NCI-H2029 treated with DMSO at 0.1 percent for 48 hours (cell line): ENCODE measurements at regions not wholly inside any gene's neighbourhood (a gene's known extent, or its start where the extent isn't known, plus 50 kb on each side); places are given as distances from the start of the nearest gene placed in this dataset.

Source experiments
- DNase-seq: peaks from one replicate; lab custom pipeline; 2025; lab: John Stamatoyannopoulos, UW

DNA sequence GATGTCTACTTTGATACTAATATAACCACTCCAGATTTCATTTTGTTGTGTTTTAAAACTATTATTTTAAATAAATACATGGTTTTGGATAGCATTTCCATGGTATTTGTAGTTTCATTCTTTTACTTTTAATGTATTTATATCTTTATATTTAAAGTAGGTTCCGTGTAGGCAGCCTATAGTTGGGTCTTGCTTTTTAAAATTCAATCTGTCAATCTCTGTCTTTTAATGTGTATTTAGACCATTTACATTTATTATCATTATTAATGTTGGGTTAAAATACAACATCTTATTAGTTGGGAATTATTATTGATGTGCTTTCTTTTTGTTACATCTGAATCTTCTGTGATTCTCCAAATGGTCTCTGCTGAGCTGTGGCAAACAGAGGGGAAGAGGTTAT lies 412.1 kb downstream of the NPIPA7 start:
- DNase-seq = no peak

DNA sequence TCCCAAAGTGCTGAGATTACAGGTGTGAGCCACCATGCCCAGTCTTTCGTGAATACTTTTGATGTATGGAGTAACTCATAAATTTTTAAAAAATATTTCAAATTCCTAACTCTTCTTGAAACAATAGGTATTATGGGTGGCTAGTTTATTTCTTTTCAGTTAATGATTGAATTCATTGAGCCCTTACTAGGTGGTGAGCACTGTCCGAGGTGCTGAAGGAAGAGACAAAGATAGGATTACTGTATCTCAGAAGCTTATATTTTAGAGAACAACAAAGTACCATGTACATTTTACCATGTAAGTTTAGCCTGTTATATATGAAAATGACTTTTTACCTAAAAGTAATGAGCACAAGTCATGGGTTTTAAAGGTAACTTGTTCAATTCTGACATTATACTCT lies 418.3 kb downstream of the NPIPA7 start:
- DNase-seq = no peak

DNA sequence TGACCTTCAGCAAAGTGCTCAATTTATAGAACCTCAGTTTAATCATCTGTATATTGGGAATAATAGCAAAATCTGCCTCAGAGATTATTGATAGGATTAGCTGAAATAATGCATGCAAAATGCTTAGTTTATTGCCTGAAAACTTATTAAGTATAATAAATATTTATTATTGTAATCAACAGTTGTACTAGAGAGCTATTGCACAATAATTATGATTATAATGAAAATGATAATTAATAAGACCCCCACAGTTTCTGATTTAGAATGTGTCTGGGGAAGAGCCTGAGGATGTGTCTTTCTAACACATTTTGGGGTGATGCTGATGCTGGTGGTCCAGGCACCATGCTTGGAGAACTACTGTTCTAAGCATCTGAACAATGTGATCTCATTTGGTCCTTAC lies 419.6 kb downstream of the NPIPA7 start:
- DNase-seq = no peak

DNA sequence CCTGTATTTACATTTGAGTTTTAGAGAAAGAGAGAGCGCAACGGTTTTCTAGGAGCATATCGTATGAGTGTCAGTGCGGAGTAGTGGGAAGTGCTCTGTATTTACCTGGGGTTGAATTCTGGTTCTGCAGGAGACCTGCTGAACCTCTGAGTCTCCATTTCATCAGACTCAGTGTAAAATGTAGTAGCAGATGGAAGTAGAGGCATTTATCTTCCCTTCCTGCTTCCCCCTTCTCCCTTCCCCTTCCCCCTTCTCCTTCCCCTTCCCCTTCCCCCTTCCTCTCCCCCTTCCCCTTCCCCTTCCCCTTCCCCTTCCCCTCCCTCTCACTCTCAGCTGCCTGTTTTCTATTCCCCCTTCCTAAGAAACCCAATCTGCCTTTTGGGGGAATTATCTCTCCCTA lies 426.9 kb downstream of the NPIPA7 start:
- DNase-seq = no peak

DNA sequence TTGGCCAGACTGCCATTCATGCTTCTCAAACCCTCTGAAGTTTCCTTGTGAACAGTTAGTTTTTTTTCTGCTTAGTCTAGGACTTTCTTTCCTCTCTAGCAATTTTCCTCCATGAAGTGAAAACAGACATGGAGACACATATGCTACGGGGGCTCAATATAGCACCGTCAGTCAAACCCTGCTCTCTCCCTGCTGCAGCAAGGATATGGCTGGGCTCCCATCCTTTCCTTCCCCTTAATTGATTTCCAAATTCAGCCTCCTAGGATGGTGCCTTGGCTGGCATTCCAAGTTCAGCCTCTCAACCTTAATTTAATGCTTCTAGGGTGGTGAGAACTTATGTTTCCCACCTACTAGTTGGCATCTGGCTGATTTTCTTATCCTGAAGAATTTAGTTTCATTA lies 436.7 kb downstream of the NPIPA7 start:
- DNase-seq = no peak

DNA sequence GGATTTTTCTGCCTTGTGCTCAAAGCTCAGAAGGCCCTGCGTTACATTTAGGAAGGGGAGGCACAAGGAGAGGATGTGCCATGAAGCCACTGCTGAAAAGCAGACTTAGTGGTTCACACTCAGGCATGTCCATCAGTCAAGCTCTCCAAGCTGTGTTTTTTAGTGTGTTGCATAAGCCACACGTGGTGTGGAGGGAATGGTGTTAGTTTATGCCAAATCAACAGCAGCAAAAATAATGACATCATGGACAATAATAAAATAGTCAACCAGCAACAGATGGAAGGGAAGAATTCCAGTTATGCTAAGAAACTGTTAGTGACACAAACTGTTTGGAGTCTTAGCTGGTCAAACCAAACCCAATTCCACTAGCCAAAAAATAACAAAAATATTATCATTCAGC lies 438.3 kb downstream of the NPIPA7 start:
- no peak for DNase-seq

DNA sequence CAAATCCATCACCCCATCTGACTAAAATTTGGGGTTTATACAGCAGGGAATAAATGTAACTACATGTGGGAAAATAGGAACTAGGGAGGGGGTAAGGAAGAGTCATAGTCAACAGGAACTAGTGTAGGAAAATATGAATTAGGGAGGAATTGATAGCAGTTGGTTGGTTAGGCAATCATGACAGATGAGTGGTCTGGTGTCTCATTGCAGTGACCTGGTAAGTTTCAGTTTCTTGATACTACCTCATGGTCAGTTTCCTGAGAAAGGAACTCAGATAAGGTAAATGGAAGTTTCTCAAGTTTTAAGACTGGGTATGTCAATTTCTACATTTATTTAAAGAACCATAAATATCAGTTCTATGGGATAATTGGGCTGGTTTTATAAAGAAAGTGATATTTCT lies 442.3 kb downstream of the NPIPA7 start:
- no peak for DNase-seq

DNA sequence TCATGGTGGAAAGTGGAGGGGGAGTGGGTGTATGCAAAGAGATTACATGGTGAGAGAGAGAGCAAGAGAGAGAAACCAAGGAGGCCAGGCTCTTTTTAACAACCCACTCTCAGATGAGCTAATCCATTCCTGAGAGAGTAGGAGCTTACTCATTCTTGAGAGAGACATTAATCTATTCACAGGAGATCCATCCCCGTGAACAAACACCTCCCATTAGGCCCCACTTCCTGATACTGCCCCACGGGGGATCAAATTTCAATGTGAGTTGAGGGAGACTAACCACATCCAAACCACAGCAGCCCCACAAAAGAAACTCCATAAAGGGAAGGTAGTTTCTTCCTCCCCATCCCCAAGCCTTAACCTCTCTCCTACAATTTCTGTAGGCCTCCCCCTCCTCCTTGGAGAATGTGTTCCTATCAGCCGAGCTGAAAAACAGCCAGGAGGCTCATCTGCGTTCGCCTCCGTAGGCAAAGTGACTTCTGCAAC lies 450.0 kb downstream of the NPIPA7 start:
- no peak for DNase-seq

DNA sequence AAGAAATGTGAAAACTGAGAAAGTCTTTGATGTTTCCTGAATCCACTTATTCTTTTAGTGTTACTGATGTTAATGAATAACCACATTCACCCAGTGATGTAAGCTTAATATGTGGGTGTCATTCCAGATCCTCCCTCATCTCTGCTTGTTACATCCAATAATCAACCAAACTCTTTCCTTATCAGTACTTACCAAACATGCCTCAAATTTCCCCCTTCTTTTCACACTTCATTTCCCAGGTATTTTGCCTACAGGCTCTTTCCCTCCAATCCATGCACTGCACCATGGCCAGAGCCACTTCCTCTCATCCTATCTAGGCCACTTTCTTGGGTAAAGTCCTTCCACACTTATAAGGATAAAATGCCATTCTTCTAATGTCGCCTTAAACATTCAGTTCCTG lies 451.5 kb downstream of the NPIPA7 start:
- DNase-seq = no peak

DNA sequence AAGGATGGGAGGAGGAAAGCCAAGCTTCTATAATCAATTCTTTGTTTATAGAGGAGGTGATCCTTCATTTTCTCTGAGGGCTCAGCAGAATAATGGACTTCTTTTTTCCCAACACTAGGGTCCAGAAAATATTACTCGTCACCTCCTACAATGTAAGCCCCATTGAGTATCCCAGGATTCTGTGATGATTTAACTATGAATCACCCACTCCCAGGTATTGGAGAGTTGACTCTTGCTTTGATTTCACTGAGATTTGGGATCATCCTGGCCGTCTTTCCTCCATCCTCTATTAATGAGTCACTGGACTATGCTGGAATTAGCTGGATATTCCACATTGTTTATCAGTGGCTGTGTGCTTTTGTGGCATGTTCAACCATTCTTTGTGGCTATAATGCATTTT lies 452.0 kb downstream of the NPIPA7 start:
- no peak for DNase-seq

DNA sequence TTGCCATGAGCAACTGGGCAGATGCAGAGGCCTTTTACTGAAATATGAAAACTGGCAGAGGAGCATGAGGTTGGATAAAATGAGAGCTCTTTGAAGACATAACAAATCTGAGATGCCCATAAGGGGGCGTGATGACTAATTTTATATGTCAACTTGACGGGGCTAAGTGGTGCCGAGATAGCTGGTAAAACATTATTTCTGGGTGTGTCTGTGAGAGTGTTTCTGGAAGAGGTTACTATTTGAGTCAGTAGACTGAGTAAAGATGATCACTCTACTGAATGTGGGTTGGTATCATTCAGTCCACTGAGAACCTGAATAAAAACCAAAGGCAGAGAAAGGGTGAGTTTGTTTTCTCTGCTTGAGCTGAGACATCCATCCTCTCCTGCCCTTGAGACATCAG lies 454.2 kb downstream of the NPIPA7 start:
- no peak for DNase-seq

DNA sequence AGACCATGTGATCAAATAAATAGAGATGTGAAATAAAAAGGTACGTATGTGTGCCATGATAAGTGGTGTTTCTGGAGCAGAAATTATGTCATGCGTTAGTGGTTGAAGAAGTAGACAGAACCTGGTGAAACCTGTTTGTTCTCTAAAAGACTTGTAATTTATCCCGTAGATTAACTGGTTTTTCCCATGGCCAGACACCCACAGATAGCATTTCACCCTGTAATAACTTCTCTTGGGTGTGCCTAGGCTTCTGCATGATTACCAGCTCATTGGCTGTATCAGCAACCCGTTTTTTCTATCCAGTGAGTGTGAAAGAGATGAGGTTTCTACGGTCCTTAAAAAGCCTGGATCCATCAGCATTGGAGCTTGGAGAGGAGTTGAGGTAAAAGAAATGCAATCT lies 471.3 kb downstream of the NPIPA7 start:
- no peak for DNase-seq

DNA sequence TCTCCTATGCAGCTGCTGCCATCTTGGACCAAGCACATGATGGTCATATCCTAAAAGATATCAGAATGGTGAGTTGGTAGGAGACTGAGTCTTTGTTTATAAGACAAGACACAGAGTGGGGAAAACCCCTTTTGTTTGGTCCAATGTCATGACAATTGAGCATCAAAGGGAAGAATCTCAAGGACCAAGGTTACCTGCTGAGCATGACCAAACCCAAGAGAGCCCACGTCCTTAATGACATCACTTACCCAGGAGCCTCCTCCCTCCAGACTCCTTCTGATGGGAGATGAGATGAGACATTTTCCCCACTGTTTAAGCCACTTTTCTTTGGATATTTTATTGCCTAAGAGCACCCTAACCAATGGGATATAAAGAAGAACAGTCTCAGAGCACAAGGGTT lies 478.1 kb downstream of the NPIPA7 start:
- no peak for DNase-seq

DNA sequence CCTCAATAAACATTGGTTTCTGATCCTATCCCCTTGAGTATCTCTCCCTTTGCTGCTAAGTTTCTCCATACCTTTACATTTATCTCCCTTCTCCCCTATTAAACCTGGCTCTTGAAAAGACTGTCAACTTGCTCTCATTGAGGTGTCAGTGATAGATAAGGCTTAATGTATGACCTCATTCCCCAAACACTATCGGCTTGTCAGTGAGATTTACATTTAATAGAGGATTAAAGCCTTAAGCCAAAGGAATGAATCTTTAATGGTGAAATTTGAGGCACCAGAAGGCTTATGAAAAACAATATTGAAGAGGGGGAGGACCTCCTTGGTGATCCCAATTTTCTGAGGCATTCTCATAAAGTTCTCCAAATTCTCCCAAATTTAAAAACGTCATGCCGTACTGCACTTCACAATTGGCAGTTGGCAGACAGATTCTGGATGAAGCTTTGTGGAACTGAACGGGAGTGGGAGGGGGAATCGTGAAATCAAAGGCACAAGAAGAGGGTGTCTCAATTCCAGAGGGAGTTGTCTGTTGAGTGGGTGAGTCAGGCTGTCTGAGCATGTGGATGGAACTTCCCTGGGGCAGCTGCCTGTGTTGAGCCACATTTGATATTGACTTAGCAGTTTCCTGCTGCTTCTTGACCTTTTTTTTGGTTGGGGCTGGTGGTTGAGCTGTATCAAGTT lies 478.8 kb downstream of the NPIPA7 start:
- DNase-seq = peak; percentile 63

DNA sequence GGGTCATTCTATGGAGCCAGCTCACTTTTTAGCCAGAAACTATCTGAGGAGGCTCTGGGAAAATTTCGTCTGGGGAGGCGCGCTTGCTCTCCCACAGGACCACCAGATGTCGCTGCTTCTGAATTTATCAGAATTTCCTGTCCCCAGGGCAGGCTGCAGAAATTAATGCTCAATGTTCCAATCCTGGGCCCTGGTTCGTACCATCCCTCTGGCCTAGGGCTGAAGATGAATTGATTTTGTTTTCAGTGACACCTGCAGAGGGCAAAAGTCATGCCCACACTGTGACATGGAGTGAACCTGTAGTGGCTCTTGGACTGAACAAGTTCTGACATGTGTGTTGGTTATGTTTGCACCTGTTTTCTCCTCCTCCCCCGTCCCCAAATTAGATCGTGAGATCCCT lies 482.6 kb downstream of the NPIPA7 start:
- no peak for DNase-seq

DNA sequence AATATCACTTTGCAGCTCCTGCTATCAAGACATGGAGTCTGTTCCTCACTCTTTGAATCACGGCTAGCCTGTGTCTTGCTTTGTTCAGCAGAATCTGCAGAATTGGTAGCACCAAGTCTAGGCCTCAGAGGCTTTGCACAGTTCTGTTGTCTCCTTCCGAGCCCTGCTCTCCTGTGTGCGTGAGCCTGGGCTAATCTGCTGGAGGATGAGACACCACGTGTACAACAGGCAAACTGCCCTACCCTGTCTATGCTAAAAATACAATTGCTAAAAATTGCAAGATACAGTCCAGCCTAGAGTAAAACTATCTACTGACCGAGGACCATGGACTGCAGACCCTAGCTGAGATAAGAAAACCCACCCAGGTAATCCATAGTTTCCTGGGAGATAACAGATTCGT lies 484.7 kb downstream of the NPIPA7 start:
- DNase-seq = no peak

DNA sequence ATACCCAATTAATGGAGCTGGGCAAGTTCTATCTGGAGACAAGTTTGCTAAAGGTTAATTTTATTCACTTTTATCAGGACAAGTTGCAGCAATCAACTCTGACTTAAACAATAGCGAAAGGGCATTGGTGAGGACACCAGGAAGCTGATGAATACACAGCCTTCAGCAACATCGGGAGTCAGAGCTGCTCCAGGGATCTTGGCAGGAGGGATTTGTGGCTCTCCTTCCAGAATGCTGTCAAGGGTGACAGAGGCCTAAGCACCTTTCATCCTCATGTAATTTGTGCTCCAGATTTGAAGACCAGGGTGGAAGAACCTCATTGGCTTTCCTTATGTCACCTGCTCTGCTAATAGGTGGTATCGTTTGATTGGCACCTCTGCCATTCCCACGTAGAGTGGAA lies 485.6 kb downstream of the NPIPA7 start:
- DNase-seq = no peak

DNA sequence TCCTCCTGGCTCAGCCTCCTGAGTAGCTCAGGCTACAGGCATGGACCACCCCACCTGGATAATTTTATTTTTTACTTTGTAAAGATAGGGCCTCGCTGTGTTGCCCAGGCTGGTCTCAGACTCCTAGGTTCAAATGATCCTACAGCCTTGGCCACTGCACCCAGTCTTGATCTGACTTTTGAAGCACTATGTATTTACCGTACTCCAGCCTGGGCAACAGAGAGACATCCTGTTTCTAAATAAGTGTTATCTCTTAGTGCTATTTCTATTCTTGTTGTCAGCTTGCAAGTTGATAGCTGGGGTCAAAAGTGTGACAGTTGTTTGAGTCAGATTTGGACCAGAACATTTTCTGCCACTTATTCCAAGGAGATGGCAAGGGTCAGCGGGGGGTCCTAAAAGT lies 486.4 kb downstream of the NPIPA7 start:
- no peak for DNase-seq

DNA sequence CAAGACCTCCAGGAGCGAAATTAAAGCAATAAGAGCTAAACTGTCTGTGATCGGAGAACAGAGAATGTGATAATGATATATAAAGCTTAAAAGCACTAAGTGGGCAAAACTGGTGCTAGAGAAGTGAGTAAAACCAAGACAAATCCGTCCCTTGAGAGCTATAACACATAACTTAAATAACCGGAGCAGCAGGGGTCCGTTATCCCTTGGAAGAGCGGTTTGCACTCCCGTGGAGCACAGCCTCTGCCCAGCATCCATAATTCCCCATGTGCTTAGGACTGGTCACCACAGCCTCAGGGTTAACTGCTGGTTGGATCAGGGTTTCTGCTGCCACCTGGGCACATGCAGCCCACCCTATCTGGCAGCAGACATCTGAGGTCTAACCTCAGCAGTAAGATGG lies 489.0 kb downstream of the NPIPA7 start:
- no peak for DNase-seq

DNA sequence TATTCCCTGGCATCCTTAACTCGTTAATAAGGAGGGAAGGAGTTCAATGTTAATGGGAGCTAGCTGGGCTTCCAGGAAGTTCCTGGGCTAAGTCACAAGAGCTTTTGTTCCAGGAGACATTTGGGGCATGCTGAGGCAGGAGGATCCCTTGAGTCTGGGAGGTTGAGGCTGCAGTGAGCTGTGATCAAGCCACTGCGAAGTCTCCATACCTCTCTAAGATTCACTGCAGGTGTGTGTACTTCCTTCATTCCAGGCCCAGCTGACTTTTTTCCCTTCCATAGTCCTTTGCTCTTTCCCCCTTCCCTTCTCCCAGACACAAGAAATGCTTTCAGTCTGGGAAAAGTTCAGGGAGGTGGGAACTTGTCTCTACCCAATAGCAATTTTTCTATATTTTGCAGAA lies 489.8 kb downstream of the NPIPA7 start:
- DNase-seq = no peak

DNA sequence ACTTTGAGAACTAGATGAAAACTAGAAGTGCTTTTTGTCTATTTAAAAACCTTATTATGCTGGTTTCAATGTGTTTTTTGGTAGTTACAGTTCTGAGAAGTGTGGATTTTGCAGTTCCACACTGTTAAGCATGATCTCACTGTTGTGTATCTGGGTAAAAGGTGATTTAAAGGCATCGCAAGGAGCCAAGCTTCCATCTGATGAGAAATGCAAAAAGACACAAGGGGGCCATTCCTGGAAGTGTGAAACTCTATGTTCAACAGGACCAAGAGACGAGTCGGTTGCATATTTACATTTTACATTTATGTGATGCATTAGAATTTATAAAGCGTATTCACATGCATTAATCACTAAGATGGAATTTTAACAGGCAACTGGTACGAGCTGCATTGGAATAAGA lies 490.8 kb downstream of the NPIPA7 start:
- no peak for DNase-seq

DNA sequence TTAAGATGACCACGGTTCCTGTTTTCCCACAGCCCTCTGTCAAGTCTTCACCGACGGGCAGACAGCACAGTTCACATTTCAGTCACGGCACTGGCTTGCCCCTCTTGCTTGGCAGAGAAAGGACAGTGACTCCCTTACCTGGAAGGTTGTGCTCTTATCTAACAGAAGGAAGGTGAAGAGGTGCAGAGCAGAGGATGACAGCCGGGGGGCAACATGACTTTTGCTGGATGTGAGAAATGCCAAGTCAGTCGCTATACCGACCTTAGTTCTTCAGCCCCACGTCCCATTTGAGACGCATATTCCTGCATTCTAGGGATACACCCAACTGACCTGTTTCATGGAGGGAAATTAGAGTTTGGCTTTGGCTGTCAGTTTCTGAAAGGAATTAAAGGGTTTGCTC lies 492.3 kb downstream of the NPIPA7 start:
- DNase-seq = no peak

DNA sequence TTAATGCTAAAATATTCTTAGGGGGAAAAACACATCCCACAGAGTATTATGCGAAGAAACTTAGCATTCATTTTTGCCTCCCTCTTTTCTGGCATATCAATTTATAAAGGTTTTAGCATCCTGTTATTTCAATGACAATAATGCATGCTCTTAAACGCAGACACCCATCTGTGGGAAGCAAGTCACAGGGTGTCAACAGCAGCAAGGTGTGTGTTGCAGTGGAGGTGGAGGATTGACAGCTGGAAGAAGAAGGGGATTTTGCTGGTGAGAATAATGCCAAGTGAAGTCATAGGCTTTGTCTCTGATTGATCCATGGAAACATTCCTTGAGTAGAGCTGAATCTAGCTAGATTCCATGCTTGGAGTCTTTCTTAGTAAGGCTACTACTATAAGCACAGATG lies 498.1 kb downstream of the NPIPA7 start:
- no peak for DNase-seq

DNA sequence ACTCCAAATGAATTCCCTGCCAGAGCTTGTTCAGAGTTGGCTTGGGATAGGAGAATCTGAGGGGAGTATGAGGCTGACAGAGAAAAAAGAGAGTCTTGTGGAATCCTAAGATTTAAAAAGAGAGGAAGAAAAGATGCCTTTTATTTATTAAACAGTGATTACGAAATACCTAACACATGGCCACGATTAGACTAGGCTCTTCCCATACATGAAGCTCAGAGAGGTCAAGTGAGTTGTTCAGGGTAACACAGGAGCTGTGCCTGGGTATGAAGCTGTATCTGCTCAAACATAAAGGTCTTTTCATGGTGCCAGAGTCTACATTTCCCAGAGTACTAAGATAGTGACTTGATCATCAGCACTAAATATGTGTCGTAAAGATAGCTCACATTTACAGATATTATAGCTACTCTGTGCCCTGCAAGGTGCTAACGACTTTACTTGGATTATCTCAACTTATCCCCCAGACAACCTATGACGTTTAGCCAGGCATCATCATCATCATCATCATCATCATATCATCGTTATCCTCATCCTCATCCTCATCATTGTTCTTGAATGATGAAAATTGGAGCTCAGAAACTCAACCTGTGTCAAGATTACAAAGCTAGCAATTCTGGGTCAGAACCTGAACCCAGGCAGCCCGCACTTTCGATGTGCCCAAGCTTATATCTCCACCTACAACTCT lies 500.8 kb downstream of the NPIPA7 start:
- DNase-seq = no peak
